IPS DF 19.7 (cell line): ENCODE measurements at regions not wholly inside any gene's neighbourhood (a gene's known extent, or its start where the extent isn't known, plus 50 kb on each side); places are given as distances from the start of the nearest gene placed in this dataset.

ENCODE experiments used
- DNase-seq: peaks from one replicate; pipeline ENCODE4 v3.0.0-alpha.2; 2013; ENCODE audit warnings: low read depth, low spot score

GRCh38 chr2:57878866-57879210, 167.8 kb upstream of the VRK2 start:
- no peak for DNase-seq

- DNase-seq = no peak
Measured at GRCh38 chr2:57880446-57880845, 166.2 kb upstream of the VRK2 start.

GRCh38 chr2:57880967-57881366, 165.6 kb upstream of the VRK2 start:
- DNase-seq = no peak

GRCh38 chr2:57881998-57882888, 164.4 kb upstream of the VRK2 start:
- DNase-seq = no peak

GRCh38 chr2:57882895-57883515, 163.6 kb upstream of the VRK2 start:
- no peak for DNase-seq

DNA sequence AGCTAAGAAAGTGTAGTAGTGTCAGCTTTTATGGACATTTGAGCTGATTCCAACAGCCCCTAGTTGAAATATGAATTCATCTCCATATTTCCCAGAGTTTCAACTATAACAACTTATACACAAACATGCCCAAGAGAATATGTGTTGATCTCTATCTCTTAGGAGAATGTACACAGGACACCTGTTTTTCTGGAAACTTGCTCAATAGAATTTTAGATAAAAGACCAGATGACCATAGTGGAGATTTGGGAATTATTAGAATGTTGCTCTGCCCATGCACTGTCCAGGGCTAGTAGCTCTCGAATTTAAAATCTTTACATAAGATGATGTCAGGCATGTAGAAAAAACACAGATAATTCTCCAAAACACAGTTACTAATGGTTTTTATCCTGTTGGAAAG, 162.3 kb upstream of the VRK2 start:
- no peak for DNase-seq

DNA sequence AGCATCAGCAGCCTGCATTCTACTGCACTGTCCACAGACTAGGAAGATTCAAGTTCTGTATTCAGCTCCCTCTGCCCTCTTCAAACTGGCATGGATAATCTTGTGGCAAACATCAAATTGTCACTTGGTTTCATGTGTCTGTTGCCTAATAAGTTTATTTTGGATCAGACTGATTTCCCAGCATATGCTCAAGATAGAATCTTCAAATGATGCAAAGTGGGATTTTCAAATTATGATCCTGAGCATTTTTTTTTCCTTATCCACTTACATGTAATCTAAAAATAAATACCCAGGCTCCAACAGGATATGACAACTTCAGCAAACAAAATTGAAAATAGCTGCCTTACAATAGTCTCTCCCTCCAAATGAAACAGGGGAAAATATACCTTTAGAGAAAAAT, 160.9 kb upstream of the VRK2 start:
- no peak for DNase-seq

DNA sequence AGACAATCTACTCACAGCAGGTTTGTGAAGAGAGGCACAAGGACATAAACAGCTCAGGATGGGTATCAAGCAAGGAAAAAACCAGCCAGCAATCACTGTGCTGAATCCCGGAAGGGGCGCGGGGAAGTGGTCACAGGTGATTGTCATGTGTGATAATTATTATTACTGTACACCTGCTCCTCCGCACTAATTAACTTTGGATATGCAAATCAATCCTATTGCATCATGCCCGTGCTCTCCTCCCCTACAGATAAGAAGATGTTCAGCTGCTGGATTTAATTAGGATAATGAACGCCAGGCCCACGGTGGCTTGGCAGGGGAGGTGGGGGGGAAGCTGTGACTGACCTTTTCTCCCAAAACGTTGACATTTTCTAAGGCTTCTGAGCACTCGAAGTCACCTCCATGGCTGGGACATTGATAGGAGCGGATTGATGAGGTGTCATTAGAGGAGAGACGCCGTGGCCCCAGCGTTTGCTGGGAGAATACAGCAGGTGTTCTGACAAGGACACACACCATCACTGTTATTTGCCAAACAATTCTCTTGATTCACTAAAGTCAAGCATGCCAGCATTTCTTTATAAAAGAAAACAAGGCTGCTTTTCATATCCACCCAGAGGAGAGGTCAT, 160.3 kb upstream of the VRK2 start:
- DNase-seq = no peak

GRCh38 chr2:57888463-57888862, 158.1 kb upstream of the VRK2 start:
- no peak for DNase-seq

DNA sequence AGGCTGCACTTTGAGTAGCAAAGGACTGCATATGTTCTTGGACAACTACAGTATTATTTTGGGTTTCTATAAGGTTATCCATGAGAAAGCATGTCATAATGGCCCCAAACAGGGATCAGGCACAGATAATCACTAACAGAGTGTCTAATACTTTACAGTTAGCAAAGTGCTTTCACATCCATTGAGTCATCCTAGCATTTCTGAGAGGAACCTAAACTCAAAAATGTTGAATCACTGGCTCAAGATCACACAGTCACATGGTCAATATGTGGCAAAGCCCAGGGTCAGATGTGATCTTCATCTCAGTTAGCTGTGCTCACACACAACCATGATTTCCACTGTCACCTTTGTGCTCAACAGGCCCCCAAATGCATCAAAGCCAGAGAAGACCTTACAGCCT, 156.1 kb upstream of the VRK2 start:
- no peak for DNase-seq

- DNase-seq = no peak
Measured at GRCh38 chr2:57891086-57891712, 155.4 kb upstream of the VRK2 start.

DNA sequence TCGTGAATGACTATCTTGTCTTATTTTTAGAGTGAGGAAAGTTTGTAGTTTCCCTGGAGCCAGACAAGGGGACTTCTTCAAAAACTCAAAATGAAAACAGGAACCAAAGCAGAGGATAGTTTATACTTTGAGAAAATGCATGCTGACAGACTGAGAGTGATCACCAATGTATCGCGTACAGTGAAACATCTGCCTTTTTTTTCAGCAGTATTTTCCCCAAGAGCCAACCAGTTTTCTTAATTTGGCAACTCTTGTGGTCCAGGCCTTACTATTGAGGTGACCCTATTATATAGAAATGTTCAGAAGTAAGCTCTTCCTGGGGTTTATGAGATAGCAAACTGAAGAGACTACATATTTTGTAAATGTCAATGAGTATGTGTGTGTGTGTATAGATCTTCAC, 153.7 kb upstream of the VRK2 start:
- DNase-seq = no peak

GRCh38 chr2:57893347-57893746, 153.3 kb upstream of the VRK2 start:
- DNase-seq = no peak

GRCh38 chr2:57893786-57894185, 152.8 kb upstream of the VRK2 start:
- no peak for DNase-seq

- no peak for DNase-seq
Measured at GRCh38 chr2:57894381-57894780, 152.2 kb upstream of the VRK2 start.

DNA sequence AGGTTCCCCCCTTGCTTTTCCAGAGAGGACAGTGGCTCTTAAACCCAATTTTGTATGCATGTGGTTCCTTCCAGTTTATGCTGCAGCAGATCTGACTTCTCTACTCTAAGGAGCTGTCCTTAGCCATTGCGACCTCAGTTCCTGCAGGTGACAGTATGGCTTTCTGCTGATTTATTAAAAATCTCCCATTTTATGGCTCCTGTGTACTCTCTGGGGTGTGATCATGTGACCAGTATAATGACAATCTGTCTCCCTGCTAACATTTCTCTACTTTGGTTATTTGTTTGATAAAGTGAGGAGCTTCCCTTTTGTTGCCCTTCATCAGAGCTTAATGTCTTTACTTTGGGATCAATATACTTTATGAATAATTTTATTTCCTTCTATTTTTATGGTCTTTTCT, 148.7 kb upstream of the VRK2 start:
- DNase-seq = no peak

DNA sequence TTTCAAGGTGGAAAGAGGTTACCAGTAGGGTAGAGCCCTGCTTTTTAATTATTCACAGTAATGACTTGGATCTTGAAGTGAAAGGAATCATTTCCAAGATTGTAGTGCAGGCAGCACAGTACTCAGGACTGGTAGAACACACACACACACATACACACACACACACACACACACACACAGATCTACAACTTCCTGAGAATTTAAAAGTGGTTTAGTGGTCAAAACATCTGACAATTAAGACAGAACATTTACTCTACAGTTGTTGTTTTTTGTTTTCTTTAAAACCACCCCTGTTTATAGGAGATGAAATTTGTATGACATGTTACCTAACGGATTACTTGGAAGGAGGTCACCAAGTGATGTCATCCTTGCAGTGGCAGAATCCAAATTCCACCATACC, 146.7 kb upstream of the VRK2 start:
- no peak for DNase-seq

DNA sequence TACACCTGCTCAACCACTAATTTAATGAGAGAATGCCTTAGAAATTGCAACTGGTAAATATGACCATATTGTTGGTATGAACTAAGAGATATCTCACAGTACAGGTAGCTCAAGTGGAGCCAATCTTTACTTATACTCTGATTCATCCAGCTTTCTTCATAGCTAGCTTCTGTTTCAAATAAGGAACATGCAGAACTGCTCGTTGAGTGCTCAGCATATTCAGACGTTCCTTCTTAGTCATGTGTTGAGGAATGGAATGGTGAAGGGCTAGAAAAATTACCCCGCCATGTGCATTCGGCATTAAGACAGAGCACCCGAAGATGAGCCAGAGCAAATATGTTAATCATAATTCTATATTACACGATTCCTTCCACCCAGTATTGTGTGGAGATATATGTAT, 144.0 kb upstream of the VRK2 start:
- no peak for DNase-seq

DNA sequence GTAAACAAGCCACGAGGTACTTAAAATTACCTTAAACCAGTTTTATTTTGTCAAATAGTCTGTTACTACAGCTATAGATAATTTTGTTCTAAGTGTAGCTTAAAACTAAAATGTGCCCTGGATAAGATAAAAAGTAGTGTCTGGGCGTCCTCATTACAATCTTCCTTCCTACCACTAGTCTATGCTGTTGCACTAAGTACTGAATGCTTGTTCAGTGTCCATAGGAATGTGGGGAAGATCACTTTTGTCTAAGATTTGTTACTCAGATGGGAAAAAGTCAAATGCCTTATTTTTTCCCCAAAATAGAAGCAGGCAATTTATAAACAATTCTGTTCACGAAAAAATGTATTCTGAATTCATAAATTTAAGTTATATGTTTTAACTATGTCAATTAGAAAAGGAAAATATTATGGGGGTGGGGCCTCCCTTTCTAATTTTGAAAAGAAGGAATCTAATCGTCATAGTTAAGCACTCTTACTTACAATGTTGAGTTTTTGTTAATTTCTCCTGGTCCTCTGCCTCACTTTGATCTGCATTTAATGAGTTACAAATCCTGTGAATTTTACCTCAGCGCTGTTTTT, 140.4 kb upstream of the VRK2 start:
- DNase-seq = no peak

DNA sequence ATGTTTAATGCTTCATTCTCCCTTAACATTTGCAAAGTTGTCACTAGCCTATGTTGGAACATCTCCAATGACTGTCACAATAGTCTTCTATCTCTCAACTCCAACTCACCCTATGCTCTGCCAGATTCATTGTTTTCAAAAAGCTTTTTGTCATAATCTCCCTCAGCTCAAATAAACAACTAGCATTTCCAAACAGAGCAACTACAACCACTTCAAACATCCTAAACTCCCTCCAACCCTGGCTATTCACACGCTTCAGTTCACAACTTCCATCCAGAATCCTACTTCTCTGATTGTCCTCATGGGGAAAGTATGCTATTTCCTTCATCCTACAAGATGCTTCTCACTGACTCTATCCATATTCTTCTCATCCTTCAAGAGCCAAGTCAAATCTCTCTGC, 139.2 kb upstream of the VRK2 start:
- DNase-seq = no peak

- no peak for DNase-seq
Measured at GRCh38 chr2:57908736-57909161, 137.9 kb upstream of the VRK2 start.

DNA sequence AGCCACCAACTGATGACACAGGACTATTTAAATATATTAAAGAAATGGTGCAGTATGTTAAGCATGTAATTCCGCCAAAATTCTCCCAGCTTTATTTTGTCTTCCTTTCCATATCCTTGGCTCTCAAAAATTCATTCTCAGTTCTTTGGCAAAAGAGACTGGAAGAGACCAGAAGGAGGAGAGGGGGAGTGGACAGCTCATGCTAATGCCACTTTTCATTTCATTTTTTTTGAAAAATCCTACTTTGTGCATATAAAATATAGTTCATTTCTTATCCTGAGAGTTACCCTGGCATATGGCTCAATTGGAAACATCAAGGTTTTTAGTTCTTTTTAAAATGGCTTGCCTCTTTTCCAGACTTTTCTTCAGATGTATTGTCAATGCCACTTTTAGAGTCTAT, 128.5 kb upstream of the VRK2 start:
- DNase-seq = no peak
